Ectodermal cell (in vitro differentiated cells): ENCODE measurements at regions not wholly inside any gene's neighbourhood (a gene's known extent, or its start where the extent isn't known, plus 50 kb on each side); places are given as distances from the start of the nearest gene placed in this dataset.

ENCODE experiments used
- H3K27ac ChIP-seq: 2 replicates; pipeline ENCODE4 v1.7.0; 2013; ENCODE audit warnings: mild to moderate bottlenecking, low read depth, low read length; ENCODE audit not compliant: insufficient read depth, poor library complexity, severe bottlenecking
- H3K27me3 ChIP-seq: 2 replicates; pipeline ENCODE4 v1.7.0; 2013; ENCODE audit warnings: mild to moderate bottlenecking, low read length; ENCODE audit not compliant: insufficient read depth, control insufficient read depth, poor library complexity, severe bottlenecking
- H3K36me3 ChIP-seq: one replicate; pipeline ENCODE4 v1.7.0; 2013; ENCODE audit warnings: low read length; ENCODE audit not compliant: control insufficient read depth, insufficient read depth
- H3K4me1 ChIP-seq: one replicate; pipeline ENCODE4 v1.7.0; 2013; ENCODE audit warnings: low read length; ENCODE audit not compliant: control insufficient read depth, insufficient read depth
- H3K4me3 ChIP-seq: 2 replicates; pipeline ENCODE4 v1.7.0; 2013; ENCODE audit warnings: low read depth, low read length, control low read depth; ENCODE audit not compliant: insufficient read depth
- H3K9me3 ChIP-seq: 2 replicates; pipeline ENCODE4 v1.7.0; 2013; ENCODE audit warnings: mild to moderate bottlenecking, low read length, moderate library complexity; ENCODE audit not compliant: control insufficient read depth
- WGBS, 2 experiments: methylation state at CpG; one replicate each; pipeline ENCODE4 v1.1.7; 2013; ENCODE audit warnings: missing lambda C conversion rate in 2 of 2; 5-methylcytosine and 5-hydroxymethylcytosine counted together

DNA sequence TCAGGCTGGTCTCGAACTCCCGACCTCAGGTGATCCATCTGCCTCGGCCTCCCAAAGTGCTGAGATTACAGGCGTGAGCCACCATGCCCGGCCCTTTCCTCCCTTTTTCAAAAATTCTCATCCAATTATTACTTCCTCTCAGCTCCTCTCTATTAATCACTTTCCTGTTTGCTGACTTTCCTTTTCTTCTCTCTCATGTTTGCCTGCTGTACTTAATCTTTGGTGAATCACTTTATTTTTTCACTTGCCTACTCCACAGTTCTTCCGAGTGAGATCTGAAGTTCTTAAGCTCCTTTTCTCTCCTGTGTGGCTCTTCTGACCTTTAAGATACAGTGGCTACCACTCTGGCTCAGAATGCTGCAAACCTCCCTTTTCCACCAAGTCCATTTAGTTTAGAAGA is 126.3 kb upstream of the SERTAD2 start:
- Histone ChIP-seq H3K36me3 (no peaks in the 10 kb centered on the region), H3K4me3 (no peak overlapping the region), H3K4me1 (no peaks in the 10 kb centered on the region), H3K27ac (no peak overlapping the region), H3K27me3 (no peaks in the 10 kb centered on the region), H3K9me3 (no peaks in the 10 kb centered on the region)
- 94 to 96% methylated on average over 6 of the region's 6 CpGs for WGBS, 2 experiments

DNA sequence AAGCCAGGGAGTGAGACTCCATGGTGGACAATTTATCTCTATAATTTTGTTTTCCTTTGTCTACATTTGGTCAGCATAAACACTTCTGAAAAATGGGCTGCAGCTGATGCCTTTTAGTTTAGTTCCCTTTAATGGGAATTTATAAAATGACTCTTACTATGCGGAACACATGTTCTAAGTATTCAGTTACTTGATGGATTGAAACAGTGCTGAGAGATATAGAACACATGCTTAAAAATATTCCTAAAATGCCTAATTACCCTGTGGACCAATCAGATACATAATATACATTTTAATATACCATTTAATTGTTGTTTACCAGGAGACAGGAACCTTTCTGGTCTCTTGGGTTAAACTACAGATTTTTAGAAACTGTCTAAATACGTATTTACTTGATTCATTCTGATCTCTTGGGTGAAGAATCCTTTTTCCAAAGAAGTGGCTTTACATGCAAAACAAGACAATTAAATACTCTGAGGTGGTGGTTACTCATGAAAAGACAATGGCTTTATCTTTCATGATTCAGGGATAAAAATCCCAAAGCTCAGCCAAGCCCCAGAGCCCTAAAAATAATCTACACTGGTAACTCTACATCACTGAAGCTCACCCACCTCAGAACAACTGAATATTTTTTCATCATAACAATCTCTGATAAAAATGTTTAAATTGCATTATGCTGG is 128.1 kb upstream of the SERTAD2 start:
- H3K4me1 ChIP-seq, result no peaks in the 10 kb centered on the region

GRCh38 chr2:64784168-64785061 is 130.7 kb upstream of the SERTAD2 start:
- no peaks in the 10 kb centered on the region for H3K27me3 ChIP-seq
- H3K9me3 ChIP-seq, result no peaks in the 10 kb centered on the region
- H3K4me1 ChIP-seq, result no peaks in the 10 kb centered on the region
- no peak overlapping the region for H3K27ac ChIP-seq
- no peaks in the 10 kb centered on the region for H3K36me3 ChIP-seq
- WGBS, 2 experiments, result 90 to 91% methylated on average over 14 of the region's 14 CpGs
- H3K4me3 ChIP-seq, result no peak overlapping the region

More for the DNA sequence above, 128.1 kb upstream of the SERTAD2 start:
- no peaks in the 10 kb centered on the region for H3K27me3 ChIP-seq
- no peak overlapping the region for H3K4me3 ChIP-seq
- no peaks in the 10 kb centered on the region for H3K36me3 ChIP-seq
- H3K9me3 ChIP-seq, result no peaks in the 10 kb centered on the region
- no peak overlapping the region for H3K27ac ChIP-seq
- 98 to 100% methylated on average over 2 of the region's 2 CpGs for WGBS, 2 experiments

- Histone ChIP-seq H3K27me3 (no peaks in the 10 kb centered on the region), H3K27ac (no peak overlapping the region), H3K4me3 (no peak overlapping the region), H3K36me3 (no peaks in the 10 kb centered on the region), H3K4me1 (no peaks in the 10 kb centered on the region), H3K9me3 (no peaks in the 10 kb centered on the region)
- WGBS, 2 experiments, result 92 to 100% methylated on average over 3 of the region's 3 CpGs
These were observed 131.5 kb upstream of the SERTAD2 start for GRCh38 chr2:64785245-64785644.

DNA sequence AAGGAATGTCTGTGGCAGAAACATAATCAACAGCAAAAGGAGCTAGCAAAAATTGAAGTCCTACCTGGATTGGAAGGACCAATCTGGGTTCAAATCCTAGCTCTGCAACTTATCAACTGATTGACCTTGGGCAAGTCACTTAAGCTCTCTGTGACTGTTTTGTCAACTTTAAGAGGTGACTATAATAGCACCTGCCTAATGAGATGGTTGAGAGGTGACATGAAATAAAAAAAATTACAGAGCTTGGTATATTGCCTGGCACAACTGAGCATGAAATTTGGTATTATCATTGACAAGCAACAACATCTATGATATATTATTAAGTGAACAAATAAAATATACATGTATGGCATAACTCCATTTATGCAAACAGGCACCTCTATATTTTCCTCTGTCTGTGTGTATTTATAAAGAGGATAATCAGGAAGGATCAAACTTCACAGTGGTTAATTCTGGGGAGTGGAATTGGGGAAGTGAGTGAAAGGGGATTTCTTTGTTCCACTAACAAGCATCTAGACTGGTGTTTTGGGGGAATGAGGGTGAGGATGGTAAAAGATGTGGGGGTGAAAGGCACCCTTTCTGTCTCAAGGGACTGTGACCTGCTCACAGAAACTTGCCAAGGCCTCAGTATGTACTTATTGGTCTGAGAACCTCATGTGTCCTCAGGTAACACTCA is 132.8 kb upstream of the SERTAD2 start:
- H3K27ac ChIP-seq, result no peak overlapping the region
- no peaks in the 10 kb centered on the region for H3K9me3 ChIP-seq
- H3K4me1 ChIP-seq, result no peaks in the 10 kb centered on the region
- no peak overlapping the region for H3K4me3 ChIP-seq
- H3K27me3 ChIP-seq, result no peaks in the 10 kb centered on the region
- no peaks in the 10 kb centered on the region for H3K36me3 ChIP-seq

GRCh38 chr2:64787019-64787365 is 133.3 kb upstream of the SERTAD2 start:
- Histone ChIP-seq H3K27me3 (no peaks in the 10 kb centered on the region), H3K36me3 (no peaks in the 10 kb centered on the region), H3K9me3 (no peaks in the 10 kb centered on the region), H3K4me1 (no peaks in the 10 kb centered on the region), H3K4me3 (no peak overlapping the region), H3K27ac (no peak overlapping the region)
- WGBS, 2 experiments, result 91% methylated on average over 6 of the region's 6 CpGs

DNA sequence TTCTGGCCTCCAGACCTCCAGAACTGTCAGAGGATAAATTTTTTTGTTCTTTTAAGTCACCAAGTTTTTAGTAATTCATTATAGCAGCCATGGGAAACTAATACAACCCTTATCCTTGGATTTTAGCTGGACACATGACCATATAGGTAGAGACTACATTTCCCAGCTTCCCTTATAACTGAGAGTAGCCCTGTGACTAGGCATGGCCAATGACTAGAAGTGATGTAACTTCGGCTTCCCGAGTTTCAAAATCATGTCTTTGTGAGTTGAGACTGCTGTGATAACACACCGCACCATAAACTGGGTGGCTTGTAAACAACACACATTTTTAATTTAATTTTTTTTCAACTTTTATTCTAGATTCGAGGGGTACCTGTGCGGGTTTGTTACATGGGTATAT is 134.0 kb upstream of the SERTAD2 start:
- Histone ChIP-seq H3K9me3 (no peaks in the 10 kb centered on the region), H3K4me3 (no peak overlapping the region), H3K27ac (no peak overlapping the region), H3K4me1 (no peaks in the 10 kb centered on the region), H3K27me3 (no peaks in the 10 kb centered on the region), H3K36me3 (no peaks in the 10 kb centered on the region)
- 89 to 92% methylated on average over 5 of the region's 5 CpGs for WGBS, 2 experiments

DNA sequence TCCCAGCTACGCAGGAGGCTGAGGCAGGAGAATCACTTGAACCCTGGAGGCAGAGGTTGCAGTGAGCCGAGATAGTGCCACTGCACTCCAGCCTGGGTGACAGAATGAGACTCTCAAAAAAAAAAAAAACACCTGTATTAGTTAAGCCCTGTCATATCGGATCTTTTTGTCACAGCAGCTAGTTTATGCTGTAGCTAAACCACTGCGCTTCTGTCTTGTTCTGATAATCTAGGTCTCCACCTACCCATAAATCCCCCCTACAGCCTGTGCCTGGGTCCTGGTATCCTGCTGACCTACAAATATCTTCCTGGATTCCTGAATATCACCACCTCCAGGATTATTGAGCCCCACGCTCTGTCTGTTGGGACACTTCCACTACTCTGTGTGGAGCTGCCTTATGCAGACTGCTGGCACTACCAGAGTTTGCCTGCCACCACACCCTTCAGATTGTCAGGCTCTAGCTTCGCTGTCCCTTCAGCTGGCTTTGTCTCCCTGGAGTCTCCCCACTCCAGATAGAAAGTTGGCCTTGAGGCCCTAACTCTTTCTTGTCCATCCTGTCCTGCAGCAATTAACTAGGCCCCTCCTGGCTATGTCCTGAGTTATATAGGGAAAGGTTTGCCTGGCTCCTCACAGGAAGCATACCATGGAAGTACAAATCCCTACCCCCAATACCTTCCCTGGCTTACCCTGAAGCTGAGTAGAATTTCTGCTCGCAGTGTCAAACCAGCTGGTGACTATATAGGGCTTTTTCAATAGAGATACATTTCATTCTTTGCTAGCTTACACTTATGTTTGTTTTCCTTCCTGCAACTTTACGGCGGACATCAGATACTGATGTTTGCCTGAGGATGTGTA is 136.0 kb upstream of the SERTAD2 start:
- WGBS, 2 experiments, result 93% methylated on average over 9 of the region's 9 CpGs
- Histone ChIP-seq H3K27ac (no peak overlapping the region), H3K9me3 (no peaks in the 10 kb centered on the region), H3K27me3 (no peaks in the 10 kb centered on the region), H3K4me3 (no peak overlapping the region), H3K36me3 (no peaks in the 10 kb centered on the region), H3K4me1 (no peaks in the 10 kb centered on the region)

- Histone ChIP-seq H3K9me3 (no peaks in the 10 kb centered on the region), H3K36me3 (no peaks in the 10 kb centered on the region), H3K27ac (no peak overlapping the region), H3K27me3 (no peaks in the 10 kb centered on the region), H3K4me3 (no peak overlapping the region), H3K4me1 (no peaks in the 10 kb centered on the region)
- WGBS, 2 experiments, result 94% methylated on average over 1 of the region's 1 CpG
These were observed 138.6 kb upstream of the SERTAD2 start for GRCh38 chr2:64792300-64792699.
